ENCODE measurements at regions not wholly inside any gene's neighbourhood (a gene's known extent, or its start where the extent isn't known, plus 50 kb on each side); places are given as distances from the start of the nearest gene placed in this dataset.
A peak's percentile ranks its signal among the peaks of the same experiment; 100 is the strongest.

DNA sequence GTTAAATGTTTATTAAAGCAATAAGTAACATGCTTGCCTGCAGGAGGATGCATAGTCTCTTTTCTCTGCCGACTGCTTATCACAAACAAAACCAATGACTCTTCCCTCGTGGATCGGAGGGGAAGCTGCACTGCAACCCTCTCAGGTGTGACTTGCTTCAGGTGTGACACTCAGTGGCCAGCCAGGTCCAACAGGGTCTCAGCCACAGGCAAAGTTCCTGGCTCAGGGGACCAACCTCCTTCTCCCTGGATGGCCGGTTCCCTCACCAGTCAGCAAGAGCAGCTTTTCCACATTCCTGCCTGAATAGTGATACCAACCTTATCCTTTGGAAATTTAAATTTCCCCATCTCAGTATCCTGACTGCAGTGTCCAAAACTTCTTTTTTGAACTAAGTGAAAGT lies 383.5 kb downstream of the CMPK2 start:
- no peak overlapping the region for H3K4me3 ChIP-seq (ENCODE audit: low read depth, low read length)
- TF ChIP-seq, protein P1, sequence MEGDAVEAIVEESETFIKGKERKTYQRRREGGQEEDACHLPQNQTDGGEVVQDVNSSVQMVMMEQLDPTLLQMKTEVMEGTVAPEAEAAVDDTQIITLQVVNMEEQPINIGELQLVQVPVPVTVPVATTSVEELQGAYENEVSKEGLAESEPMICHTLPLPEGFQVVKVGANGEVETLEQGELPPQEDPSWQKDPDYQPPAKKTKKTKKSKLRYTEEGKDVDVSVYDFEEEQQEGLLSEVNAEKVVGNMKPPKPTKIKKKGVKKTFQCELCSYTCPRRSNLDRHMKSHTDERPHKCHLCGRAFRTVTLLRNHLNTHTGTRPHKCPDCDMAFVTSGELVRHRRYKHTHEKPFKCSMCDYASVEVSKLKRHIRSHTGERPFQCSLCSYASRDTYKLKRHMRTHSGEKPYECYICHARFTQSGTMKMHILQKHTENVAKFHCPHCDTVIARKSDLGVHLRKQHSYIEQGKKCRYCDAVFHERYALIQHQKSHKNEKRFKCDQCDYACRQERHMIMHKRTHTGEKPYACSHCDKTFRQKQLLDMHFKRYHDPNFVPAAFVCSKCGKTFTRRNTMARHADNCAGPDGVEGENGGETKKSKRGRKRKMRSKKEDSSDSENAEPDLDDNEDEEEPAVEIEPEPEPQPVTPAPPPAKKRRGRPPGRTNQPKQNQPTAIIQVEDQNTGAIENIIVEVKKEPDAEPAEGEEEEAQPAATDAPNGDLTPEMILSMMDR (IDR thresholded peaks at IDR 0.05; ENCODE audit: control insufficient read depth, extremely low read depth, insufficient read depth), result no peak
- no peak for DNase-seq (ENCODE audit: low read depth)

DNA sequence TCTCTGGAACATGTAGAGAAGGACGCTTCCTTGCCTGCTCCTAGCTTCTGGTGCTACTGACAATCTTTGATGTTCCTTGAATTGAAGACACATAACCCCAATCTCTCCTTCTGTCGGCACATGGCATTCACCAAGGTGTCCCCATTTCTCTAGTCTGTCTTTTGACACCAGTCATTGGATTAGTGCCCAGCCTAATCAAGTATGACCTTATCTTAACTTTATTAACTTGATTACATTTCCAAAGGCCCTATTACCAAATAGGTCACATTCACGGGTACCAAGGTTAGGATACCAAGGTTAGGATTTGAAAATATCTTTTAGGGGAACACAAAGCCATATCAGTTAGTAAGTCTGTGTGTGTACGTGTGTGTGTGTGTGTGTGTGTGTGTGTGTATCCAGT lies 377.9 kb downstream of the CMPK2 start:
- H3K4me3 ChIP-seq (ENCODE audit: low read depth, low read length), result no peak overlapping the region
- DNase-seq (ENCODE audit: low read depth), result no peak
- TF ChIP-seq, protein P1 (IDR thresholded peaks at IDR 0.05; ENCODE audit: control insufficient read depth, extremely low read depth, insufficient read depth), result no peak

DNA sequence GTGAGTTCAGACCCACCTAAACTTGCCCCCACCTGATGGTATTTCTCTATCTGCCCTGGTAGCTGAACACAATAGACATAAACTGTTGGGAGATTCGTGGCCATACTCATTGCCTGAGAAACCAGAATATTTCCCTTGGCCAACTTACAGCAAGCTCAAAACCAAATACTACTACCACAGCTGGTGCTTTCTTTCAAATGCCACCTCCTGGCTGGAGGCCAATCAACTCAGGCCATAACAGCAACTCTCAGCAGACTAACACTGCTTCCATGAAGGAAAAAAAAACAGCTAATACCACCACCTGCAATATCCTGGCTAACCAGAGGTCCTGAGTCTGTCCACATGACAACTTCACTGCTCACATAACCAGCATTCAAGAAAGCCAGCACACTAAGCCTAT lies 373.1 kb downstream of the CMPK2 start:
- peak; percentile 21 for DNase-seq (ENCODE audit: low read depth)
- TF ChIP-seq, protein P1 (IDR thresholded peaks at IDR 0.05; ENCODE audit: control insufficient read depth, extremely low read depth, insufficient read depth), result no peak
- no peak overlapping the region for H3K4me3 ChIP-seq (ENCODE audit: low read depth, low read length)

DNA sequence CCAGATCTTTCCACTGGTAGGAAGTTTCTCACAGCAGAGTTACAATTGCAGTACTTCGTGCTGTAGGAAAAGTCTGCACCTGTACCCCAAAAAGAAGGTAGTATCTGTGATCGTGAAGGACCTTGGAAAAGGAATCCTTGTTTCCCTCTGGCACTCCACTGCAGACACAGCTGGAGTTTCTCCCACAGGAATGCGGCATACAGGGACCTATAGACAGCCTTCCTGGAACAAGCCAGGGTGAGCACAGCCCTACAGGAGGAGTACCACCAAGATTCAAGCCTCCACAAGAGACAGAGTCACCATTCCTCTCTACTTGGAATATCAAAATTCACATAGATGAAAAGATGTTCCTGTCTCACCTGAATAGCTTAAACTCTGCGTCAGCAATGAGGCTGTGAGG lies 372.4 kb downstream of the CMPK2 start:
- TF ChIP-seq, protein P1 (IDR thresholded peaks at IDR 0.05; ENCODE audit: control insufficient read depth, extremely low read depth, insufficient read depth), result no peak
- H3K4me3 ChIP-seq (ENCODE audit: low read depth, low read length), result no peak overlapping the region
- no peak for DNase-seq (ENCODE audit: low read depth)

DNA sequence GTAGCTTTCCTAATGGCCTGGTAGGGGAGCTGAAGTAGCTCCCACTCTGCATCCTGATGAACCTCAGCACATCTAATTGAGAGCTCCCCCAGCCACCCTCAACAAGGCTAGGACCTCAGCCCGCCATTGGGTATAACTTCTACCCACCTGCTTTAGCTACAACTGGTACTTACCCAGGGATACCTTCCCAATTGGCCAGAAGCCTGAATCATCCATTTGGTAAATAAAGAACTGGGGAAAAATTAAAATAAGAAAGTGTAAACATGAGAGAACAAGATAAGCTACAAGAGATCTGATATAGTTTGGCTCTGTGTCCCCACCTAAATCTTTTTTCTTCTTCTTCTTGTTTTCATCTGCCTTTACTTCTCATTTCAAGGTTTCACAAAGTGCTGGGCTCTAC lies 372.0 kb downstream of the CMPK2 start:
- TF ChIP-seq, protein P1 (IDR thresholded peaks at IDR 0.05; ENCODE audit: control insufficient read depth, extremely low read depth, insufficient read depth), result no peak
- peak; percentile 53 for DNase-seq (ENCODE audit: low read depth)
- no peak overlapping the region for H3K4me3 ChIP-seq (ENCODE audit: low read depth, low read length)

DNA sequence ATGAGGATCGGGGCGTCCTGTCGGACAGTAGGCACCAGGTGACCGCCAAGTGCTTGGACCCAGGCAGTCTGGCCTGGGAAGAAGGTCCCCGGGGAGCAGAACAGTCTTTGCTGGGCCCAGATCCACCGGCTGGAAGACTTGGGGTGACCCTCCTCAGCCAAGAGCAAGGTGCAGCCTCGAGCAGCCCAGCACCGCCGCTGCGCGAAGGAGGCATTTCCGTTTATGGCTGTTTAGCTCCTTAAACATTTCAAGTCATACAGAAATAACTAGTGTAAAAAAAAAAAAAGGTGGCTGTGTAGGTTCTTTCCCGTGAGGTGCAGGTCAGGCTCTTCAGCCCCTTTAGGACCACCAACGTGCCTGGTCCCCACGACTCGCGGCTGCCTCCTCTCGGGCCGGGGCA lies 370.2 kb downstream of the CMPK2 start:
- TF ChIP-seq, protein P1 (IDR thresholded peaks at IDR 0.05; ENCODE audit: control insufficient read depth, extremely low read depth, insufficient read depth), result no peak
- no peak for DNase-seq (ENCODE audit: low read depth)

DNA sequence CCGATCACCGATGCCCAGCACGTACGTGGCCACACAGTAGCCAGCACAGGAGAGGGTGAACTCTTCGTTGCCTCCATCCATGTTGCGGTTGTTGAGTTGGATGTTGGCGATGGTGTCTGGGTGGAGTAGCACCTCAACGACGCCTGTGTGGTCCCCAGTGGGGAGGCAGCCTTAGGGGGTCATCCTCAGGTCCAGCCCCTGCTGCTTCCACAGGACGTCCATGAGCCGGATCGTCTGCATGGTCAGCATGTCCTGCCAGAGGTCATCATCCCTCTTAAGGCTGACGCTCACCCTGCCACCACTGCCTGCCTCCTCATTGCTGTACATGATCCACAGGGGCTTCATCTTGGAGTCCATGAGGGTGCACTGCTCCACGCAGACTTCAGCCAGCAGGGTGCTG lies 369.3 kb downstream of the CMPK2 start:
- DNase-seq (ENCODE audit: low read depth), result no peak
- TF ChIP-seq, protein P1 (IDR thresholded peaks at IDR 0.05; ENCODE audit: control insufficient read depth, extremely low read depth, insufficient read depth), result no peak
- H3K4me3 ChIP-seq (ENCODE audit: low read depth, low read length), result no peak overlapping the region

More for the DNA sequence above, 370.2 kb downstream of the CMPK2 start:
- H3K4me3 ChIP-seq (ENCODE audit: low read depth, low read length), result no peak overlapping the region
